HG03159 (cell line): ENCODE measurements at regions not wholly inside any gene's neighbourhood (a gene's known extent, or its start where the extent isn't known, plus 50 kb on each side); places are given as distances from the start of the nearest gene placed in this dataset.
"Not testable (repeated sequence)": the region's sequence is repeated elsewhere in the genome, so short reads cannot be mapped to it uniquely, and the experiment has no call there.

Experiments used
- ATAC-seq: cut with Tn5 transposase; IDR thresholded peaks from one replicate; pipeline ENCODE4 v1.9.1; 2021; ENCODE audit warnings: mild to moderate bottlenecking, moderate library complexity; ENCODE audit not compliant: unreplicated experiment

DNA sequence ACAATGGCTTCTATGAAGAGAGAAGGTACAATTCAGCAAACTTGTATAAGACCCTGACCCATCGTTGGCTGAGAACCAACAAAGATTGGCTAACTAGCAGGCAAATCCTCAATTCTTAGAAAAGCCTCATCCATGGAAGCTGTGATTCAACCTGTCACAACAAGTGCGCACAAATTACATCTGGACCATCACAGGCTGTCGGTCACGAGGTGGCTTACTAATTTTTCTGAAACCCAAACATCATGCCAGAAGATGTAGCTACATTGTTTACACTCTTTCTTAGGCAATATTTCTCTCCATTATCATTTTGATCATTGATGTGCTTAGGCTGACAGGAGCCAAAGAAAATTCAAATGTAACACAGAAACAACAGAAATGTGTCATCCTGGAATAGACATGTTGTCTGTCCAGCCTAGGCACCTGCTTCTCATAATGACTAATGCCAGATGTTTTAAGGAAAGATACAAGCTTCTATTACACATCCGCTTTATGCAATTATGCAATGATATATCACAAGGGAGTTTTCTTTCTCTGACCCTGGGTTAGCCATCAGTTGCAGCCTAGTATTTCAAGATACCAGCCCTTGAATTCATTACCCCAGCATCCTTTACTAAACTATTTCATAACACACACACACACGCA, 92.9 kb upstream of the DIO2 start:
- ATAC-seq = no peak

DNA sequence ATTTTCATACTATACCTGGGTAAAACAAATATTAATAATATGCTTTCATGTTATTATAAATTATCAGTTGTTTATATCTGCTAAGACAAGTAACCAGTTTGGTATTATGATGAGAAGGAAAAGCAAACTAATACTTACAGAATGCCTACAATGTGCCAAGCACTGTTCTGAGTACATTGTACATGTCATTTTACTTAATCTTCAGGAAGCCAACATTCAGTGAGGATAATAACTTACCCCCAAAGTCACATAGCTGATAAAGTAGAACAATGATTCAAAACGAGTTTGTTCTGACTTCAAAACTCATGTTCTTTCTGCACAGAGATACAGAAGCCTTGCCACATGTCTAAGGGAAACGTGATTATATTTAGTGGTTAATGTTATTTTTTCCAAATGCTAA, 89.0 kb upstream of the DIO2 start:
- no peak for ATAC-seq

DNA sequence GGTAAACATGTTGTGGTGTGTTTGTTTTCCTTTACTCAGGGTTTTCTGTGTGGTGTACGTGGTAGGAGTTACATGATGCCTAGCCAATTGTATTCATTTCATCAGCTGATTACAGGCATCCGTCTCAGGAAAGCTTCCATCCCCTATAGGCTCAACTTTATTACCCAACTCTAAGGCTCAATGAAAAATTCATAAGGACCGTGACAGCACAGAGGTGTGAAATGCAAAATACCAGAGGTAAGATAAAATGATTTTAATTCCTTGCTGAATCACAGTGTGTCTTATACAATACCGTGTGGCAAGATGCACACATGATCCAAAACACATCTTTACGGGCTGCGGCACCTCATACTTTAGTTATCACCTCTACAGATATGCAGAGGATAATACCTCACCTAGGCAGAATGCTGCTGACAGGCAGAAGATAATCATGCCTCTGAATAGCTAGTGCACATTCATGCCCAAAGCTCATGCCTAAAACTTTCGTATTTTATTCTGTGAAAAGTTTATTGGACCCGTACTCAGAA, 87.2 kb upstream of the DIO2 start:
- ATAC-seq = no peak

DNA sequence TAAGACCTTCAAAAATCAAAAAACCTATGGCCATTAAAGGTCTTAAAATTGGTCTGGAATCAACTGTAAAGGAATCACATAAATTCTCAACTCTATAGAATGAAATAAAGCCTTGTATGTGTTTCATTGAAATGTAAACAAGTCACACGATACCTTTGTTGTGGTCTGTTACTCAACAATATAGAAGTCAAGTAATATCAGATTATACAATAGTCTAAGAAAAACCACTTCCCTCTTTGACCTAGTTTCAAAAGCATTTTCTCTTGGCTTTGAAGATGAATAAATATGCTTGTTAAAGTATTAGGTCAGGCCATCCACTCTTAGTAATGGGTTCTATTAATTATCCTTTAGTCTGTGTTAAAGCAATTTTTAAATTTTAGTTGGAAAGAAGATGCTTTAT, 79.8 kb upstream of the DIO2 start:
- ATAC-seq = no peak

DNA sequence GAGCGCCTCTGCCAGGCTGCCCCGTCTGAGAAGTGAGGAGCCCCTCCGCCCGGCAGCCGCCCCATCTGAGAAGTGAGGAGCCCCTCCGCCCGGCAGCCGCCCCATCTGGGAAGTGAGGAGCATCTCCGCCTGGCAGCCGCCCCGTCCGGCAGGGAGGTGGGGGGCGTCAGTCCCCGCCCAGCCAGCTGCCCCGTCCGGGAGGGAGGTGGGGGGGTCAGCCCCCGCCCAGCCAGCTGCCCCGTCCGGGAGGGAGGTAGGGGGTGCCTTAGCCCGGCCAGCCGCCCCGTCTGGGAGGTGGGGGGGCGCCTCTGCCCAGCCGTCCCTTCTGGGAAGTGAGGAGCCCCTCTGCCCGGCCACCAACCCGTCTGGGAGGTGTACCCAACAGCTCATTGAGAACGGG, 75.4 kb upstream of the DIO2 start:
- ATAC-seq = not testable (repeated sequence)

DNA sequence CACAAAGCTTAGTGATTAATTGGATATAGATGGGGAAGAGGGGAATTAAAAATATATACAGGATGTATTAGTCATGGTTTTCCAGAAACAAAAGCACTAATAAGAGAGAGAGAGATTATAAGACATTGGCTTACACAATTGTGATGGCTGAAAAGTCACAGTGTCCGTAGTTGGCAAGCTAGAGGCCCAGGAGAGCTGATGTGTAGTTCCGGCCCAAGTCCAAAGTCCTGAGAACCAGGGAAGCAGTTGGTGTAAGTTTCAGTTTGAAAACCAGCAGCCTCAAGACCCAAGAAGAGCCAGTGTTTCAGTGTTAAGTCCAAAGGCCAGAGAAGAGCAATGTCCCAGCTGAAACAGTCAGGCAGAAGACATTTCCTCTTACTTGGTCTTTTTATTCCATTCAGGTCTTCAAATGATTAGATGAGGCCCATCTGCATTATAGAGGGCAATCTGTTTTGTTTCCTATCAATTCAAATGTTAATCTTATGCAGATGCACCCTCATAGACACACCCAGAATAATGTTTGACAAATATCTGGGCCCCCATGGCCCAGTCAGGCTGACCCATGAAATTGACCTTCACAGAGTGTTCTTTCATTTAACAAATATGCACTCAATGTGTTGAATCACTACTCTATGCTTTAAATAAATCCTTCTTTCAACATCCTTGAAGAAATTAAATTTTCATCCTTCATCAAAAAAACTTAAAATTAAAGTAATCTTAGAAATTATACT, 67.2 kb upstream of the DIO2 start:
- no peak for ATAC-seq

DNA sequence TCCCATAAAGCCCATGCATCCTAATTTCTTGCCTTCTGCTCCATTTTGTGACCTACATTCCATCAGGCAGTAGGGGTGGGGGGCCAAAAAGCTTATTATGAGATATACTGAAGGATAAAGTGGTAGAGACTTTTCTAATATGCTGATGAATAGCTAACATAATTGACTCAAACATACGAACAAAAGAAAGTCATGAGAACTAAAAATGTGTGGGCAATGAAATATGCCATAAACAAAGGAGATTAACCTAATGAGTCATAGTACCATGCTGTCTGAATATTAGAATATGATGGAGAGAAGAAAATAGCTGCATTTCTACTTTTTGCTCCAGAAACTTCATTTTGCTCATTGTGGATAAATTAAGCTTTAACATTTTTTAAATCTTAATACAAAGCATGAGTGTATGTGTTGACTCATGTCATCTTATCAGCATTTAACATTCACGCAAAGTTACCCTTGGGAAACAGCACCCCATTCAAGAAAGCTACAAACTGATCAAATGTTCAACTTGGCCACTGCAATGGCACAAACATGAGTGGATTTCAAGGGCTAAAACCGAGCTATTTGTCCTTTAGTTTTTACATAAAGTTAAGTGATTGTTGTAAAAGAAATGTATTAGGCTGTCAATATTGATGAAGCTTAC, 64.0 kb upstream of the DIO2 start:
- no peak for ATAC-seq

DNA sequence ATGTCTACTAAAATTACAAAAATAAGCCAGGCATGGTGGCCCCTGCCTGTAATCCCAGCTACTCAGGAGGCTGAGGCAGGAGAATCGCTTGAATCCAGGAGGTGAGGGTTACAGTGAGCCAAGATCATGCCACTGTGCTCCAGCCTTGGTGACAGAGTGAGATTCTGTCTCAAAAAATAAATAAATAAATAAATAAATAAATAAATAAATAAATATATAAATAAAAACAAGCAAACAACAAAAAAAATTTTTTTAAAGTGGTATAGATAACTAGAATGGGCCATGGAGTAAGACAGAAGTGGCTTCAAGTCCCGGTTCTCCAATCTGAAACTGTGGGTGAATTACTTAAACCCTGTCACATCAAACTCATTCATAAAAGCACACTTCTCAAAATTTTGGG, 63.0 kb upstream of the DIO2 start:
- not testable (repeated sequence) for ATAC-seq

DNA sequence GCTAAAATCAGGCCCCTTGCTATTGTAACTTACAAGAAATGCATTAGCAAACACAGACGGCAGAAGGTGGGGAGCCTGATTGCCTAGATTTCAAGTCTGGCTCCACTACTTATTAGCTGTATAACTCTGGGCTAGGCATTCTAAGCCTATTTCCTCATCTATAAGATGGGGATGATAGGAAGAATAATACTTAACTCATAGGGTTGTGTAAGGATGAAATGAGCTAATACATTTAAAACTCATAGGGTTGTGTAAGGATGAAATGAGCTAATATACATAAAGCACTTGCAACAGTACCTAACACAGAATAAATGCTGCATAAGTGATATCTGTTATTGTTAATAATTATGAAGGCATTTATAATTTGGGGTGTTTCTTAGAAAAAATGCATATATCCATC, 60.1 kb upstream of the DIO2 start:
- no peak for ATAC-seq

DNA sequence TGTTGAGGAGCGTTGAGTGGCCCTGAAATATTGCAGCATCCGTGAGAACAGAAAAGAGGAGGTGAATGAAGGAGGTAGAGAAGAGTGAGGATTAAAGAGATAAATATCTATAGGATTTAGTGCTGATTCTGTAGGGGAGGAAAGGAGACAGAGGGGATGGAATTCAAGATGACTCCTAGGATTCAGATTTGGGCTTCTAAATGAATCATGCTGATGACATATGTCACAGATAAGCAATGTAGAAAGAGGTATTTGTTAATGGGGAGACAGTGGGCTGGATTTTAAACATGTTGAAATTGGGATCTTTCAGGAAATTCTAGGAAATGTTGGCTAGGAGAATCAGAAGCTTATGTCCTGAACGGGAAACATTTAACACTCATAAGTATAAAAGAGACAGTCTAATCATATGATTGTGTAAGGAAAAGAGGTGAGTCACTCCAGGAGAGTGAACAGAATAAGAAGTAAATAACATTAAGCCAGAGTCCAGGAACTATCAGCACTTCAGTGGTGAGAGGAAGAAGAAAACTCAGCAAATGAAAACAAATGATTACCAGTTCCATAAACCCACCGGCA, 58.1 kb upstream of the DIO2 start:
- ATAC-seq = no peak

DNA sequence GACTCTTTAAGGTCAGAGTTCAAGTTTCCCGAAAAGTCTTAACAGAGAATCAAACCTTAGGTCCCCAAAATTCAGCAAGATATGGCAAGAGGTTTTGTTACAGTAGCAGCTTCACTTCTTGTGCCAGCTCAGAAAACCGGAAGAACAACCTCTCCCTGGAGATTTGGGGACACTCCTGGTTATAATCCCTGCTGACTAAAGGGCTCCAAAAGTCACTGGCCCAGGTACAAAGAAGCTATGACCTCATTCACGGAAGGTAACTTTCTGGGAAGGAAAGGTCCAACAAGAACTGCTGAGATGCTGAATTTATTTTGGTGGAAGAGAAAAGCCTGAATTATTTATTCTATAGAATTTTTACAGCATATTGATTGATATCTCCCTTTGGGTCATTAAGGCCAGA, 55.6 kb upstream of the DIO2 start:
- ATAC-seq = no peak

DNA sequence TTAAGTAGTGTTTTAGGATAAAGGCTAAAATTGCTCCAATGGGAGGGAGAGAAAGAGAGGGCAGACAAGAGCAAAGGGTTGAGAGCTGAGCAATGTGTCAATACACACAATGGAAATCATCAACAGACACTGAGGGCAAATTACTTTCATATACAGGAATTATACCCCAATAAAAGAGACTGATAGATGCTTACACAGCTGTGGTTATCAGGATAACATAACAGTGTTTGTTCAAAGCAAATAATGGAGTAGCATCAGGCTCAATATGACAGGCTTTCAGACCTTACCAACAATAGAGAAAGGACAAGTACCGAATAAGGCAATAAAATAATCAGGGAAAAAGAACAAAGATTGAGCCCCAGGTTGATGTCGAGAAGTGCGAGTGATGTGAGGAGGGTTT, 53.4 kb upstream of the DIO2 start:
- no peak for ATAC-seq
